Left lobe of liver (tissue), 2 donors: ENCODE measurements at regions not wholly inside any gene's neighbourhood (a gene's known extent, or its start where the extent isn't known, plus 50 kb on each side); places are given as distances from the start of the nearest gene placed in this dataset.

Experiments used
- ATAC-seq: fragments of 200-7000 bp; cut with Tn5 transposase; one replicate; pipeline ENCODE4 v1.9.1; 2020; ENCODE audit warnings: mild to moderate bottlenecking, moderate library complexity
- DNase-seq: peaks from one replicate; pipeline ENCODE4 v3.0.0-alpha.2; 2020; ENCODE audit warnings: low spot score
- donor health status: DM: no; HTN: no; CAD: no; lungs with moderate emphysema.
- donor health status: DM: no; HTN: yes; CAD: no.

GRCh38 chr4:43903456-43903855, 545.2 kb downstream of the KCTD8 start:
- no peak for ATAC-seq
- no peak for DNase-seq

GRCh38 chr4:43918377-43918776, 530.2 kb downstream of the KCTD8 start:
- ATAC-seq (no peak), DNase-seq (no peak)

- ATAC-seq: no peak
- no peak for DNase-seq
These were observed 516.2 kb downstream of the KCTD8 start for GRCh38 chr4:43932448-43932847.

GRCh38 chr4:43943998-43944397, 504.6 kb downstream of the KCTD8 start:
- DNase-seq (no peak), ATAC-seq (no peak)

- ATAC-seq: no peak
These were observed 488.6 kb downstream of the KCTD8 start for GRCh38 chr4:43959976-43960375.

GRCh38 chr4:43968011-43968410, 480.6 kb downstream of the KCTD8 start:
- ATAC-seq (no peak), DNase-seq (no peak)

More at GRCh38 chr4:43959976-43960375, 488.6 kb downstream of the KCTD8 start:
- DNase-seq: no peak

GRCh38 chr4:43983610-43984009, 465.0 kb downstream of the KCTD8 start:
- DNase-seq (no peak), ATAC-seq (no peak)

- no peak for ATAC-seq
- no peak for DNase-seq
These were observed 461.2 kb downstream of the KCTD8 start for GRCh38 chr4:43987331-43987944.

GRCh38 chr4:43990551-43990950, 458.1 kb downstream of the KCTD8 start:
- no peak for ATAC-seq
- DNase-seq: no peak

- ATAC-seq (no peak), DNase-seq (no peak)
These were observed 457.6 kb downstream of the KCTD8 start for GRCh38 chr4:43990963-43991362.

GRCh38 chr4:43992552-43992951, 456.1 kb downstream of the KCTD8 start:
- no peak for DNase-seq
- no peak for ATAC-seq

- no peak for DNase-seq
- no peak for ATAC-seq
These were observed 455.3 kb downstream of the KCTD8 start for GRCh38 chr4:43993196-43993902.

- no peak for DNase-seq
- ATAC-seq: no peak
These were observed 448.9 kb downstream of the KCTD8 start for GRCh38 chr4:43999669-44000068.

GRCh38 chr4:44002368-44002767, 446.2 kb downstream of the KCTD8 start:
- ATAC-seq: no peak
- DNase-seq: no peak

- DNase-seq (no peak), ATAC-seq (no peak)
These were observed 431.8 kb downstream of the KCTD8 start for GRCh38 chr4:44016570-44017421.

GRCh38 chr4:44017422-44017739, 431.2 kb downstream of the KCTD8 start:
- ATAC-seq (no peak), DNase-seq (no peak)

GRCh38 chr4:44019721-44020120, 428.9 kb downstream of the KCTD8 start:
- ATAC-seq (no peak), DNase-seq (no peak)

- ATAC-seq (no peak), DNase-seq (no peak)
These were observed 423.1 kb downstream of the KCTD8 start for GRCh38 chr4:44025376-44026020.

- ATAC-seq (no peak), DNase-seq (no peak)
These were observed 409.8 kb downstream of the KCTD8 start for GRCh38 chr4:44038811-44039210.

- no peak for ATAC-seq
- no peak for DNase-seq
These were observed 402.1 kb downstream of the KCTD8 start for GRCh38 chr4:44046491-44046890.

- DNase-seq: no peak
- ATAC-seq: no peak
These were observed 391.9 kb downstream of the KCTD8 start for GRCh38 chr4:44056721-44057151.
